HCT116 (cell line): ENCODE measurements at regions not wholly inside any gene's neighbourhood (a gene's known extent, or its start where the extent isn't known, plus 50 kb on each side); places are given as distances from the start of the nearest gene placed in this dataset.

ENCODE experiments used
- ATAC-seq: fragments of 200-7000 bp; cut with Tn5 transposase; 2 replicates; pipeline ENCODE4 v1.9.1; 2020; ENCODE audit warnings: mild to moderate bottlenecking, moderate library complexity
- BruUV-seq: library from RNA; stranded (reverse); fragments of 400-500 nt; replicated peaks from 2 replicates; lab custom pipeline; 2021; lab: Mats Ljungman, UMichigan
- CTCF ChIA-PET: fragments of 300-600 bp; sonication (Branson Sonifier 250); formaldehyde crosslinking; loops from one replicate; lab custom pipeline; 2021; ENCODE audit warnings: antibody characterized with exemption; lab: Charles Lee
- POLR2A ChIA-PET: fragments of 300-600, 350-600 bp; sonication (Branson Sonifier 250); formaldehyde crosslinking; loops from one replicate; lab custom pipeline; 2021; ENCODE audit warnings: antibody characterized with exemption; lab: Charles Lee
- RAD21 ChIA-PET, 2 experiments: fragments of 300-600 bp; sonication (Branson Sonifier 250); formaldehyde crosslinking; loops; one replicate each; lab custom pipeline; 2023; ENCODE audit warnings: low total read pairs in 2 of 2; ENCODE audit not compliant: uncharacterized antibody in 2 of 2, unreplicated experiment in 2 of 2, low non-redundant PET in 1 of 2; lab: Charles Lee
- DNase-seq: peaks from one replicate; pipeline ENCODE4 v3.0.0-alpha.2; 2010; ENCODE audit warnings: low read depth, low spot score
- H2AFZ ChIP-seq: fragments of 200-600 bp; shearing (Covaris generic), sonication (generic); 2 replicates; pipeline ENCODE4 v1.6.1; 2017; ENCODE audit warnings: low read depth, mixed run types, mixed read lengths, antibody characterized with exemption, low read length; ENCODE audit not compliant: poor library complexity, severe bottlenecking
- H3K27ac ChIP-seq: 2 replicates; pipeline ENCODE4 v1.5.1; 2012; ENCODE audit warnings: low read depth, low read length
- H3K27me3 ChIP-seq: fragments of 200-600 bp; sonication (generic); 2 replicates; pipeline ENCODE4 v1.6.1; 2016; ENCODE audit warnings: mixed run types, low read length, mixed read lengths; ENCODE audit not compliant: insufficient read depth
- H3K36me3 ChIP-seq, 2 experiments: fragments of 200-500 bp in 1 of 2; fragments of 200-600 bp in 1 of 2; sonication (Bioruptor generic) in 1 of 2; sonication (generic) in 1 of 2; 2 replicates each; pipeline versions ENCODE4 v1.5.1 to v1.6.1; 2014 to 2016; ENCODE audit warnings: low read length in 2 of 2, inconsistent platforms in 1 of 2, mixed read lengths in 1 of 2, mixed run types in 1 of 2; ENCODE audit not compliant: insufficient read depth in 2 of 2, control insufficient read depth in 1 of 2
- H3K4me1 ChIP-seq, 2 experiments: fragments of 200-600 bp in 1 of 2; sonication (generic) in 1 of 2; 2 replicates each; pipeline versions ENCODE4 v1.5.1 to v1.6.1; 2012 to 2017; ENCODE audit warnings: low read length in 2 of 2, inconsistent platforms in 1 of 2, mild to moderate bottlenecking in 1 of 2, mixed read lengths in 1 of 2, mixed run types in 1 of 2, moderate library complexity in 1 of 2; ENCODE audit not compliant: insufficient read depth in 2 of 2, control insufficient read depth in 1 of 2
- H3K4me2 ChIP-seq: fragments of 200-600 bp; sonication (generic); 2 replicates; pipeline ENCODE4 v1.6.1; 2017; ENCODE audit warnings: mixed run types, low read length, mixed read lengths
- H3K4me3 ChIP-seq, 2 experiments: fragments of 200-600 bp in 1 of 2; sonication (generic) in 1 of 2; replicated peaks in 1 of 2; 2 replicates each; pipeline ENCODE4 v1.5.1; 2011 to 2016; ENCODE audit warnings: low read length in 2 of 2, control low read depth in 1 of 2, low read depth in 1 of 2, mild to moderate bottlenecking in 1 of 2, mixed read lengths in 1 of 2, mixed run types in 1 of 2
- H3K79me2 ChIP-seq: fragments of 200-600 bp; sonication (generic); 2 replicates; pipeline ENCODE4 v1.6.1; 2017; ENCODE audit warnings: mild to moderate bottlenecking, mixed run types, low read length, moderate library complexity, mixed read lengths; ENCODE audit not compliant: insufficient read depth
- H3K9ac ChIP-seq: fragments of 200-600 bp; sonication (generic); 2 replicates; pipeline ENCODE4 v1.6.1; 2016; ENCODE audit warnings: low read length, mixed read lengths
- H3K9me2 ChIP-seq: fragments of 200-600 bp; sonication (generic), shearing (Covaris generic); 2 replicates; pipeline ENCODE4 v1.6.1; 2017; ENCODE audit warnings: mixed run types, mild to moderate bottlenecking, moderate library complexity; ENCODE audit not compliant: insufficient read depth
- H3K9me3 ChIP-seq, 2 experiments: fragments of 200-500 bp in 1 of 2; fragments of 200-600 bp in 1 of 2; sonication (Bioruptor generic) in 1 of 2; sonication (generic) in 1 of 2; 2 replicates each; pipeline ENCODE4 v1.6.1; 2014 to 2017; ENCODE audit warnings: low read length in 2 of 2, mixed read lengths in 2 of 2, inconsistent platforms in 1 of 2, low read depth in 1 of 2, mild to moderate bottlenecking in 1 of 2, mixed run types in 1 of 2, moderate library complexity in 1 of 2; ENCODE audit not compliant: control insufficient read depth in 1 of 2, insufficient read depth in 1 of 2
- H4K20me1 ChIP-seq: fragments of 200-600 bp; sonication (generic), shearing (Covaris generic); 2 replicates; pipeline ENCODE4 v1.6.1; 2017; ENCODE audit warnings: mixed run types, mild to moderate bottlenecking, moderate library complexity; ENCODE audit not compliant: insufficient read depth
- ATF3 ChIP-seq: IDR thresholded peaks from 2 replicates; pipeline ENCODE4 v1.6.1; 2012
- ELF1 ChIP-seq: IDR thresholded peaks from 2 replicates; pipeline ENCODE4 v1.6.1; 2012; ENCODE audit warnings: low read depth, borderline replicate concordance
- MAX ChIP-seq: IDR thresholded peaks from 2 replicates; pipeline ENCODE4 v1.6.1; 2012
- TCF7L2 ChIP-seq: IDR thresholded peaks from 2 replicates; pipeline ENCODE4 v1.7.0; 2011; ENCODE audit warnings: borderline replicate concordance, inconsistent platforms; ENCODE audit not compliant: insufficient read depth, insufficient read length; ENCODE audit errors: extremely low read depth
- ZFX ChIP-seq: fragments of 450-650 bp; IDR thresholded peaks from 2 replicates; pipeline ENCODE4 v1.6.1; 2017
- intact Hi-C: fragments of 100-400 bp; cut with micrococcal nuclease; formaldehyde crosslinking; loops from 2 replicates; pipeline ENCODE4 v1.10.0; 2022

DNA sequence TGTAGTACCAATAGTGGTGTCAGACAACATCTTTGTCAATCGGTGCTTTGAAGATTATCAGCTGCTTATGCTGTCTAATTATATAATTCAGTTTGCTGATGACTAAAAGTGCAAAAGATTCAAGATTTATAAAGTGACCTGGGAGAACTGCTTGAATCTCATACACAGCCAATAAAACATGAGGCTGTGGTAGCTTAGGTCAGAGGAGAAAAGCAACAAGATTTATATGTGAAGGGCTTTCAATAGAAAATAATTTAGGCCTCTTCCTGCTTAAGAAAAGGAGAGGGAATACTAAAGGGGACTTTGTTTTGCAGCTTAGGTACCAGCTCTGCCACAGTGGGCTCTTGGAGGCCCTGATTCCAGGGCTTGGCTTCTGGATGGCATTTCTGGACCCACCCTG is 111.0 kb upstream of the MAD2L1 start:
- H4K20me1 ChIP-seq: no peaks in the 10 kb centered on the region
- H3K79me2 ChIP-seq: no peaks in the 10 kb centered on the region
- no peaks in the 10 kb centered on the region for H3K9me2 ChIP-seq
- ChIA-PET POLR2A (no interaction called here), CTCF (no interaction called here)
- no peak overlapping the region for H3K27ac ChIP-seq
- H3K4me3 ChIP-seq: no peak overlapping the region
- H3K27me3 ChIP-seq: no peaks in the 10 kb centered on the region
- H3K4me2 ChIP-seq: no peak overlapping the region
- intact Hi-C loops: no loop called here
- no peaks in the 10 kb centered on the region for H3K4me1 ChIP-seq
- no peak for DNase-seq
- H3K36me3 ChIP-seq: no peaks in the 10 kb centered on the region
- no peak overlapping the region for H2AFZ ChIP-seq
- no peaks in the 10 kb centered on the region for H3K9me3 ChIP-seq
- H3K9ac ChIP-seq: no peak overlapping the region
- no peak for TF ChIP-seq MAX
- no peak for TF ChIP-seq ATF3
- no peak for TF ChIP-seq ELF1
- TF ChIP-seq ZFX: no peak
- TF ChIP-seq, all 23 proteins: peak for 0
- RAD21 ChIA-PET: no interaction called here
- no TSS peak for BruUV-seq
- no peak for ATAC-seq

GRCh38 chr4:120175272-120175671 is 108.6 kb upstream of the MAD2L1 start:
- intact Hi-C loops: no loop called here
- no peaks in the 10 kb centered on the region for H3K4me1 ChIP-seq
- ATAC-seq (no peak), DNase-seq (no peak)
- no peak overlapping the region for H2AFZ ChIP-seq
- ChIA-PET POLR2A (no interaction called here), RAD21 (no interaction called here), CTCF (no interaction called here)
- no peak overlapping the region for H3K9ac ChIP-seq
- H3K9me2 ChIP-seq: no peaks in the 10 kb centered on the region
- no peaks in the 10 kb centered on the region for H3K9me3 ChIP-seq
- TF ChIP-seq TCF7L2: no peak
- H4K20me1 ChIP-seq: no peaks in the 10 kb centered on the region
- H3K27ac ChIP-seq: no peak overlapping the region
- no peak overlapping the region for H3K4me2 ChIP-seq
- H3K36me3 ChIP-seq: no peaks in the 10 kb centered on the region
- BruUV-seq: no TSS peak
- H3K79me2 ChIP-seq: no peaks in the 10 kb centered on the region
- H3K4me3 ChIP-seq: no peak overlapping the region
- no peaks in the 10 kb centered on the region for H3K27me3 ChIP-seq
